Lower leg skin (tissue), 3 donors: ENCODE measurements at regions not wholly inside any gene's neighbourhood (a gene's known extent, or its start where the extent isn't known, plus 50 kb on each side); places are given as distances from the start of the nearest gene placed in this dataset.

Source experiments
- POLR2A ChIP-seq, 2 donors: fragments of 450-650 bp; IDR thresholded peaks; one replicate each; pipeline ENCODE4 v1.6.1; 2016 to 2017; ENCODE audit warnings: antibody characterized with exemption in 2 of 2, mild to moderate bottlenecking in 1 of 2, moderate library complexity in 1 of 2
- TF ChIP-seq, protein P1 (sequence below), 3 donors: fragments of 450-650 bp; IDR thresholded peaks; one replicate each; pipeline ENCODE4 v1.5.1; 2016; ENCODE audit warnings: antibody characterized with exemption in 3 of 3, mild to moderate bottlenecking in 3 of 3, moderate library complexity in 2 of 3

DNA sequence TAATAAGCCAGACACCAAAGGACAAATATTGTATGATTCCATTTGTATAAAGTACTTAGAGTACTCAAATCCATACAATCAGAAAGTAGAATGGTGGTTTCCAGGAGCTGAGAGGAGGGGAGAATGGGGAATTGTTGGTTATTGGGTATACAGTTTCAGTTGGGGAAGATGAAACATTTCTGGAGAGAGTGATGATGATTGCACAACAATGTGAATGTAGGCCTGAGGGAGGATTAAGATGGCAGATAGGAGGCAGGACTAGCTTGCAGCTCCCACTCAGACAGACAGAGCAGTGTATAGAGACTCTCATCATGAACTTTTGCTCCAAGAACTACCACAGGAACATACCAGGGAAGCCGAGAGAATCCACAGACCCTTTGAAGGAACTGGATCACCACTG, 75.7 kb upstream of the PAK3 start:
- TF ChIP-seq, protein P1, sequence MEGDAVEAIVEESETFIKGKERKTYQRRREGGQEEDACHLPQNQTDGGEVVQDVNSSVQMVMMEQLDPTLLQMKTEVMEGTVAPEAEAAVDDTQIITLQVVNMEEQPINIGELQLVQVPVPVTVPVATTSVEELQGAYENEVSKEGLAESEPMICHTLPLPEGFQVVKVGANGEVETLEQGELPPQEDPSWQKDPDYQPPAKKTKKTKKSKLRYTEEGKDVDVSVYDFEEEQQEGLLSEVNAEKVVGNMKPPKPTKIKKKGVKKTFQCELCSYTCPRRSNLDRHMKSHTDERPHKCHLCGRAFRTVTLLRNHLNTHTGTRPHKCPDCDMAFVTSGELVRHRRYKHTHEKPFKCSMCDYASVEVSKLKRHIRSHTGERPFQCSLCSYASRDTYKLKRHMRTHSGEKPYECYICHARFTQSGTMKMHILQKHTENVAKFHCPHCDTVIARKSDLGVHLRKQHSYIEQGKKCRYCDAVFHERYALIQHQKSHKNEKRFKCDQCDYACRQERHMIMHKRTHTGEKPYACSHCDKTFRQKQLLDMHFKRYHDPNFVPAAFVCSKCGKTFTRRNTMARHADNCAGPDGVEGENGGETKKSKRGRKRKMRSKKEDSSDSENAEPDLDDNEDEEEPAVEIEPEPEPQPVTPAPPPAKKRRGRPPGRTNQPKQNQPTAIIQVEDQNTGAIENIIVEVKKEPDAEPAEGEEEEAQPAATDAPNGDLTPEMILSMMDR (IDR thresholded peaks at IDR 0.05), result no peak
- TF ChIP-seq POLR2A (IDR thresholded peaks at IDR 0.05), result no peak
